Kidney (tissue), 13 donors: ENCODE measurements at regions not wholly inside any gene's neighbourhood (a gene's known extent, or its start where the extent isn't known, plus 50 kb on each side); places are given as distances from the start of the nearest gene placed in this dataset.
"Not testable (repeated sequence)": the region's sequence is repeated elsewhere in the genome, so short reads cannot be mapped to it uniquely, and the experiment has no call there.

Source experiments
- DNase-seq, 5 donors: peaks; one replicate each; pipeline ENCODE4 v3.0.0-alpha.2; 2013 to 2020
- FAIRE-seq: peaks from 2 replicates; lab custom pipeline; 2012; peaks lifted over from hg19 to GRCh38; lab: Jason Lieb, UNC
- H3K27ac ChIP-seq, 2 donors: one replicate each; pipeline ENCODE4 v1.7.0; 2013; ENCODE audit warnings: low read depth in 2 of 2, low read length in 2 of 2, inconsistent platforms in 1 of 2
- H3K27me3 ChIP-seq: one replicate; pipeline ENCODE4 v1.7.1; 2013; ENCODE audit warnings: low read length, inconsistent platforms; ENCODE audit not compliant: control insufficient read depth, insufficient read depth
- H3K36me3 ChIP-seq, 3 donors: one replicate each; pipeline versions ENCODE4 v1.7.0 to v1.7.1; 2013; ENCODE audit warnings: low read length in 3 of 3, control low read depth in 1 of 3, inconsistent platforms in 1 of 3; ENCODE audit not compliant: insufficient read depth in 3 of 3, control insufficient read depth in 2 of 3
- H3K4me1 ChIP-seq, 3 donors: one replicate each; pipeline versions ENCODE4 v1.7.0 to v1.7.1; 2013; ENCODE audit warnings: low read length in 3 of 3, inconsistent platforms in 1 of 3, low read depth in 1 of 3; ENCODE audit not compliant: control insufficient read depth in 2 of 3, insufficient read depth in 2 of 3
- H3K4me3 ChIP-seq, 3 donors: one replicate each; pipeline versions ENCODE4 v1.7.0 to v1.8.1; 2013; ENCODE audit warnings: low read length in 3 of 3, control low read depth in 1 of 3, inconsistent platforms in 1 of 3
- H3K9ac ChIP-seq, 3 donors: one replicate each; pipeline versions ENCODE4 v1.7.0 to v1.7.1; 2013; ENCODE audit warnings: low read length in 3 of 3, control low read depth in 1 of 3, inconsistent platforms in 1 of 3
- H3K9me3 ChIP-seq, 3 donors: one replicate each; pipeline versions ENCODE4 v1.7.0 to v1.7.1; 2013; ENCODE audit warnings: low read length in 3 of 3, control low read depth in 1 of 3, inconsistent platforms in 1 of 3; ENCODE audit not compliant: control insufficient read depth in 2 of 3, insufficient read depth in 1 of 3
- intact Hi-C: fragments of 100-400 bp; cut with DNase I; formaldehyde crosslinking; loops from one replicate; pipeline ENCODE4 v1.11.1; 2022
- TF ChIP-seq, protein P1 (sequence below): IDR thresholded peaks from 3 replicates; pipeline ENCODE4 v1.5.1; 2012; ENCODE audit warnings: mild to moderate bottlenecking, moderate library complexity, borderline replicate concordance; ENCODE audit not compliant: insufficient read depth; ENCODE audit errors: extremely low read depth
- donor health status: control.
- donor health status: control.
- donor health status: control.
- donor health status: control.
- donor health status: control.
- donor health status: DM: yes; HTN: yes; CAD: no.
- donor health status: Normal renal cell carcinoma (clear cell type).

DNA sequence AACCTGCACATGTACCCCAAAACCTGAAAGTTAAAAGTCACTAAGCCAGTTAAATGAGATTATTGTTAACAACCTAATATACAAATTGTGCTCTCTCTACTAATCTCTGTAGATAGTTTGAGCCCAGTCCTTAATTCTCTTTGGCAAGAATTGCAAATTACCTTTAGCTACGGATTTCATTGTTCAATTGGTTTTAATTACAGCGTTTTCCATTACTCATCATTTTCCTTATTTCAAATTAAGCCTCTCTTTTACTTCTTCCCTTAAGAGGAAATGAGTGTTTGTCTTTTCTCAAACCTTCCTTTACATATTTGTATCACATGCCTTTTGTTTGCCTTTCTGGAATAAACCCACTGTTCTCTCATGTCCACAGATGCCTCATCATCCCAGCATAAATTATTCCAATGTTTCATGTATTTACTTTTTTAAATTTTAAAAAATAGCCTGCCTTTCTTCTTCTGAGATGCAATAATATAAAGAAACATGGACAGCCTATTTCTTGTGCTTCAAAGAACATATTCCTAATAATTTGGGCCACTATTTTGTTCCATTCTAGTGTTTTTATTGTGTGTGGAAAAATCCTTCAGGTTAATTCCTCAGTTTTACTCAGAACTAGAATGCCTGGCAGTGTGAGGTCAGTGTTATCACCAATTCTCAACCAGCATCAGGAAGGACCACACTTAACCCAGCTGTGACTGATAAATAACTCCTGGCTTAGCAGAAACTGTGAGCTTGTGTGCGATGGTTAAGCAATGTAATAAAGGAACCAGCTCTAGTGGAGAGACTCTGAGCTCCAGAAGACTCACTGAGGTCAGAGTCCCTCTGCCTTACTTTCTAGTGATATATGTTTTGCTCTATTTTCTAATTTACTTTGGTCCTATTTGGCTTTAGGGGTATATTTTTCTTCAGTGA, 600.5 kb downstream of the LTN1 start:
- DNase-seq (no peak), FAIRE-seq (no peak)
- H3K36me3 ChIP-seq = no peaks in the 10 kb centered on the region
- H3K27ac ChIP-seq = no peak overlapping the region
- TF ChIP-seq, protein P1, sequence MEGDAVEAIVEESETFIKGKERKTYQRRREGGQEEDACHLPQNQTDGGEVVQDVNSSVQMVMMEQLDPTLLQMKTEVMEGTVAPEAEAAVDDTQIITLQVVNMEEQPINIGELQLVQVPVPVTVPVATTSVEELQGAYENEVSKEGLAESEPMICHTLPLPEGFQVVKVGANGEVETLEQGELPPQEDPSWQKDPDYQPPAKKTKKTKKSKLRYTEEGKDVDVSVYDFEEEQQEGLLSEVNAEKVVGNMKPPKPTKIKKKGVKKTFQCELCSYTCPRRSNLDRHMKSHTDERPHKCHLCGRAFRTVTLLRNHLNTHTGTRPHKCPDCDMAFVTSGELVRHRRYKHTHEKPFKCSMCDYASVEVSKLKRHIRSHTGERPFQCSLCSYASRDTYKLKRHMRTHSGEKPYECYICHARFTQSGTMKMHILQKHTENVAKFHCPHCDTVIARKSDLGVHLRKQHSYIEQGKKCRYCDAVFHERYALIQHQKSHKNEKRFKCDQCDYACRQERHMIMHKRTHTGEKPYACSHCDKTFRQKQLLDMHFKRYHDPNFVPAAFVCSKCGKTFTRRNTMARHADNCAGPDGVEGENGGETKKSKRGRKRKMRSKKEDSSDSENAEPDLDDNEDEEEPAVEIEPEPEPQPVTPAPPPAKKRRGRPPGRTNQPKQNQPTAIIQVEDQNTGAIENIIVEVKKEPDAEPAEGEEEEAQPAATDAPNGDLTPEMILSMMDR = no peak
- no peak overlapping the region for H3K4me3 ChIP-seq
- no peaks in the 10 kb centered on the region for H3K27me3 ChIP-seq
- no peaks in the 10 kb centered on the region for H3K9me3 ChIP-seq
- H3K4me1 ChIP-seq = no peaks in the 10 kb centered on the region
- intact Hi-C loops = no loop called here
- H3K9ac ChIP-seq = no peak overlapping the region

DNA sequence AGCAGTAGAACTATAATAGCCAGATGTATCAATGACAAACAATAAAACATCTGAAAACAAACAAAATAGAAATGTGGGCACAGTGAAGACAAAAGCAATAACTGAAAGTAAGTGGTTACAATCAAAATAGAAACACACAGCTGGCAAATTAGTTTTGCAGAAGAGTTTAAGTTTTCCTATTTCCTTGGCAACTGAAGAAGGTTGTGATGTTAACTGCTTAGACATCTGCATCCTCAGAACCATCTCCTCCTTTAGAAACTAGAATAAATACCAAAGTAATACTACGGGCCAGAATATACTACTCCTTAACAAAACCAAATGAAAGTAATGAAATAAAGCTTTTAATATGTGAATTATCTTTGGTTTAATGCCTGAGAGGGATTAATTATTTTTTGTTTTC, 605.5 kb downstream of the LTN1 start:
- H3K27ac ChIP-seq = no peak overlapping the region
- FAIRE-seq = no peak

DNA sequence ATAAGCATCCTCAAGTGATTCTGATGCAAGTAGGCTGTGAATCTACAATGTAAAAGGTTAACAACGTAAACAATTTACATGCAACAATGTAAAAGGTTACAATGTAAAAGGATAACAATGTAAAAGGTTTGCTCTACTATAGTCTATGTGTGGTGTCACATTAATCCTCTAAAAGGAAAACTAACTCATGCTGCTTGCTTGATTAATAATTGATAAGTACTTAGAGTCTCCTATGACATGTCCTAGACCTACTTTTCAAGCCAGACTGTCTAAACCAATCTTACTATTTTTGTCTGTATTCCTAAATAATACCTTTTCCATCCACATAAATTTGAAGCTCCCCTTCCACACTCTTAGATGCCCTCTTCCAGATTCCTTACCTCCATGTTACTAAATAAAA, 606.8 kb downstream of the LTN1 start:
- Histone ChIP-seq H3K9ac (no peak overlapping the region), H3K9me3 (no peaks in the 10 kb centered on the region), H3K27ac (no peak overlapping the region), H3K4me3 (no peak overlapping the region), H3K36me3 (no peaks in the 10 kb centered on the region), H3K4me1 (no peaks in the 10 kb centered on the region), H3K27me3 (no peaks in the 10 kb centered on the region)
- TF ChIP-seq, protein P1 = no peak
- intact Hi-C loops = no loop called here
- FAIRE-seq (no peak), DNase-seq (no peak)

More for the DNA sequence above, 605.5 kb downstream of the LTN1 start:
- Histone ChIP-seq H3K27me3 (no peaks in the 10 kb centered on the region), H3K9ac (no peak overlapping the region), H3K4me1 (no peaks in the 10 kb centered on the region), H3K36me3 (no peaks in the 10 kb centered on the region), H3K4me3 (no peak overlapping the region), H3K9me3 (no peaks in the 10 kb centered on the region)
- DNase-seq = no peak
- TF ChIP-seq, protein P1 = no peak
- intact Hi-C loops = no loop called here

DNA sequence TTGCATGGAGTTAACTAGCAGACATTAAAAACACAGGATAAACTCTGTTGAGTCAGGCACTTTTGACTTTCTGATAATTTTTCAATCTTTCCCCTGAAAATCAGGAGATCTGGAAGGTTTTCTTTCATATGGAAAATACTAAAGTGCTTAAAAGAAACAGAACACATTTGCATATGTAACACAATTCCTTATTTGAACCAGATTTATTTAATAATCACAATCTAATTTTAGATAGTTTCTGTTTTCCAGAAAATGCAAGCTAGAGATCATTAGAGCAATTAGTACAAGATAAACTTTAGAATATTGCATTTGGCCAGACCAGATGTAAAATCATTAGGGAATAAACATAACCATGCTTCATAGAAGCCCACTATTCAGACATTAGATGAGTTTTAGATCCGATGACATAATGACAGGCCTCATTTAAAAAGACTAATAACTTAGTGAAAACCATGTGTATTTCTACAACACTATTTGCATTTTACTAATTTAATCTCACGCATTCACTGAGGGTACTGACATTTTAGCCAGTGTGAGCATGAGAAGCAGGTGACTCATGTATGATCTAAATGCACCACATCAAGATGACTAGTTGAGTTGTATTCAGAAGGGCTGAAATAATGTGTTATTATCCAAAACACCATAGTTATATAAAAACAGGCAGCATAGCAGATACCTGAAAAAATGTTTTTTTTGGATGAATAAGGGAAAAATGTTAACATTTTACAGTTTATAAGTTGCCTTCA, 611.5 kb downstream of the LTN1 start:
- intact Hi-C loops, DNase-seq: not testable (repeated sequence)
- peak; percentile 62 for FAIRE-seq

More for the DNA sequence above, 611.5 kb downstream of the LTN1 start:
- not testable (repeated sequence) for H3K9me3 ChIP-seq, H3K36me3 ChIP-seq, H3K27ac ChIP-seq, H3K9ac ChIP-seq, H3K4me1 ChIP-seq, H3K27me3 ChIP-seq, H3K4me3 ChIP-seq
